IMR-90 (cell line): ENCODE measurements at regions not wholly inside any gene's neighbourhood (a gene's known extent, or its start where the extent isn't known, plus 50 kb on each side); places are given as distances from the start of the nearest gene placed in this dataset.

Source experiments
- ATAC-seq: fragments of 200-7000 bp; cut with Tn5 transposase; 2 replicates; pipeline ENCODE4 v1.9.1; 2020; ENCODE audit warnings: low read depth, mild to moderate bottlenecking, moderate library complexity
- BruUV-seq: library from RNA; stranded (reverse); fragments of 400-500 nt; replicated peaks from 2 replicates; lab custom pipeline; 2021; lab: Mats Ljungman, UMichigan
- CTCF ChIA-PET: fragments of 300-600 bp; formaldehyde crosslinking; extraction: SDS; loops from one replicate; lab custom pipeline; 2021; ENCODE audit warnings: antibody characterized with exemption; lab: Yijun Ruan, JAX
- POLR2A ChIA-PET: fragments of 300-600 bp; sonication (Branson Sonifier 250); formaldehyde crosslinking; loops from one replicate; lab custom pipeline; 2022; ENCODE audit warnings: antibody characterized with exemption; ENCODE audit not compliant: unreplicated experiment; lab: Charles Lee
- DNase-seq: peaks from one replicate; pipeline ENCODE4 v3.0.0; 2013
- H2AFZ ChIP-seq: replicated peaks from 2 replicates; pipeline ENCODE3; 2013; ENCODE audit warnings: low read length, mild to moderate bottlenecking; ENCODE audit not compliant: poor library complexity
- H2AK5ac ChIP-seq: 2 replicates; pipeline ENCODE4 v1.6.1; 2013; ENCODE audit warnings: low read depth, low read length, inconsistent platforms
- H2AK9ac ChIP-seq: replicated peaks from 2 replicates; pipeline ENCODE3; 2013; ENCODE audit warnings: mild to moderate bottlenecking, low read depth, low read length, moderate library complexity; ENCODE audit not compliant: poor library complexity
- H2BK120ac ChIP-seq: 2 replicates; pipeline ENCODE4 v1.6.1; 2013; ENCODE audit warnings: low read depth, low read length, inconsistent platforms
- H2BK15ac ChIP-seq: 3 replicates; pipeline ENCODE4 v1.6.1; 2013; ENCODE audit warnings: low read depth, low read length, inconsistent platforms
- H2BK20ac ChIP-seq: 2 replicates; pipeline ENCODE4 v1.6.1; 2013; ENCODE audit warnings: low read depth, mild to moderate bottlenecking, inconsistent platforms, low read length, moderate library complexity
- H2BK5ac ChIP-seq: 2 replicates; pipeline ENCODE4 v1.6.1; 2013; ENCODE audit warnings: mild to moderate bottlenecking, low read depth, low read length, inconsistent platforms; ENCODE audit not compliant: poor library complexity, severe bottlenecking
- H3K14ac ChIP-seq: replicated peaks from 2 replicates; pipeline ENCODE4 v1.6.1; 2013; ENCODE audit warnings: low read depth, low read length, inconsistent platforms
- H3K18ac ChIP-seq: 2 replicates; pipeline ENCODE4 v1.6.1; 2013; ENCODE audit warnings: low read depth, low read length, control low read depth
- H3K23ac ChIP-seq: 2 replicates; pipeline ENCODE4 v1.6.1; 2013; ENCODE audit warnings: low read depth, low read length, inconsistent platforms
- H3K27ac ChIP-seq: 2 replicates; pipeline ENCODE4 v1.5.1; 2013; ENCODE audit warnings: mild to moderate bottlenecking, control low read depth, low read length; ENCODE audit not compliant: insufficient read depth
- H3K27me3 ChIP-seq: 2 replicates; pipeline ENCODE4 v1.6.1; 2013; ENCODE audit warnings: low read length; ENCODE audit not compliant: control insufficient read depth, insufficient read depth
- H3K36me3 ChIP-seq: 2 replicates; pipeline ENCODE4 v1.6.1; 2013; ENCODE audit warnings: low read length, mixed read lengths; ENCODE audit not compliant: control insufficient read depth, insufficient read depth
- H3K4ac ChIP-seq: 2 replicates; pipeline ENCODE4 v1.6.1; 2013; ENCODE audit warnings: low read depth, low read length, inconsistent platforms
- H3K4me1 ChIP-seq: 2 replicates; pipeline ENCODE4 v1.6.1; 2013; ENCODE audit warnings: low read length, mixed read lengths; ENCODE audit not compliant: control insufficient read depth, insufficient read depth
- H3K4me2 ChIP-seq: 2 replicates; pipeline ENCODE4 v1.6.1; 2013; ENCODE audit warnings: low read depth, mild to moderate bottlenecking, control low read depth, low read length, moderate library complexity
- H3K4me3 ChIP-seq: 2 replicates; pipeline ENCODE4 v1.5.1; 2013; ENCODE audit warnings: low read depth, mild to moderate bottlenecking, control low read depth, low read length, moderate library complexity; ENCODE audit not compliant: insufficient read depth
- H3K56ac ChIP-seq: 2 replicates; pipeline ENCODE4 v1.6.1; 2013; ENCODE audit warnings: low read length, inconsistent platforms; ENCODE audit not compliant: insufficient read depth; ENCODE audit errors: extremely low read depth
- H3K79me1 ChIP-seq, 2 experiments: 2 replicates each; pipeline ENCODE4 v1.6.1; 2013; ENCODE audit warnings: low read length in 2 of 2, inconsistent platforms in 1 of 2, low read depth in 1 of 2
- H3K9ac ChIP-seq: 2 replicates; pipeline ENCODE4 v1.6.1; 2013; ENCODE audit warnings: low read depth, low read length, control low read depth
- H3K9me1 ChIP-seq: 2 replicates; pipeline ENCODE4 v1.6.1; 2013; ENCODE audit warnings: low read length, inconsistent platforms; ENCODE audit not compliant: insufficient read depth
- H3K9me3 ChIP-seq: 2 replicates; pipeline ENCODE4 v1.6.1; 2013; ENCODE audit warnings: low read length; ENCODE audit not compliant: control insufficient read depth, insufficient read depth
- H4K20me1 ChIP-seq: 2 replicates; pipeline ENCODE4 v1.6.1; 2013; ENCODE audit warnings: low read length, inconsistent platforms; ENCODE audit not compliant: insufficient read depth
- H4K5ac ChIP-seq: 2 replicates; pipeline ENCODE4 v1.6.1; 2013; ENCODE audit warnings: mild to moderate bottlenecking, low read depth, low read length, control low read depth
- H4K8ac ChIP-seq, 2 experiments: 2 replicates each; pipeline ENCODE4 v1.6.1; 2013; ENCODE audit warnings: low read depth in 2 of 2, low read length in 2 of 2, control low read depth in 1 of 2, inconsistent platforms in 1 of 2
- H4K91ac ChIP-seq: 2 replicates; pipeline ENCODE4 v1.6.1; 2013; ENCODE audit warnings: low read depth, low read length, inconsistent platforms; ENCODE audit not compliant: insufficient read depth
- BHLHE40 ChIP-seq: fragments of 150-350 bp; IDR thresholded peaks from 2 replicates; pipeline ENCODE4 v1.6.1; 2016; ENCODE audit warnings: mild to moderate bottlenecking, low read depth, low read length
- CEBPB ChIP-seq: IDR thresholded peaks from 2 replicates; pipeline ENCODE4 v1.6.1; 2012; ENCODE audit warnings: low read depth, low read length, improper control_type of control experiment
- CHD1 ChIP-seq: IDR thresholded peaks from 2 replicates; pipeline ENCODE4 v1.6.1; 2012; ENCODE audit warnings: low read depth, low read length, improper control_type of control experiment
- FOS ChIP-seq: fragments of 150-350 bp; IDR thresholded peaks from 2 replicates; pipeline ENCODE4 v1.6.1; 2016; ENCODE audit warnings: low read depth, low read length
- MAFK ChIP-seq: IDR thresholded peaks from 2 replicates; pipeline ENCODE4 v1.6.1; 2012; ENCODE audit warnings: low read depth, low read length, improper control_type of control experiment
- MAZ ChIP-seq: IDR thresholded peaks from 2 replicates; pipeline ENCODE4 v1.6.1; 2012; ENCODE audit warnings: low read depth, mild to moderate bottlenecking, low read length, improper control_type of control experiment, moderate library complexity, borderline replicate concordance
- MXI1 ChIP-seq: IDR thresholded peaks from 2 replicates; pipeline ENCODE4 v1.6.1; 2012; ENCODE audit warnings: low read depth, mild to moderate bottlenecking, low read length, moderate library complexity, borderline replicate concordance
- NFE2L2 ChIP-seq: fragments of 150-350 bp; IDR thresholded peaks from 2 replicates; pipeline ENCODE4 v1.6.1; 2016; ENCODE audit warnings: low read depth, mild to moderate bottlenecking, low read length
- POLR2A ChIP-seq: IDR thresholded peaks from 2 replicates; pipeline ENCODE4 v1.6.1; 2012; ENCODE audit warnings: mild to moderate bottlenecking, low read depth, low read length
- RAD21 ChIP-seq: IDR thresholded peaks from 2 replicates; pipeline ENCODE4 v1.6.1; 2012; ENCODE audit warnings: low read length, improper control_type of control experiment
- RCOR1 ChIP-seq: IDR thresholded peaks from 2 replicates; pipeline ENCODE4 v1.6.1; 2012; ENCODE audit warnings: mild to moderate bottlenecking, low read length, improper control_type of control experiment; ENCODE audit not compliant: insufficient replicate concordance
- RFX5 ChIP-seq: IDR thresholded peaks from 2 replicates; pipeline ENCODE4 v1.8.0; 2012; ENCODE audit warnings: low read depth, mild to moderate bottlenecking, low read length, moderate library complexity
- SMC3 ChIP-seq: fragments of 150-350 bp; IDR thresholded peaks from 2 replicates; pipeline ENCODE4 v1.6.1; 2016; ENCODE audit warnings: low read depth, mild to moderate bottlenecking, antibody characterized with exemption, low read length, moderate library complexity
- USF2 ChIP-seq: fragments of 150-350 bp; IDR thresholded peaks from 2 replicates; pipeline ENCODE4 v1.6.1; 2017; ENCODE audit warnings: mild to moderate bottlenecking, antibody characterized with exemption, low read length, low read depth
- dilution Hi-C: fragments of 300-500 bp; cut with HindIII; formaldehyde crosslinking; loops from one replicate; pipeline ENCODE4 v1.14.3; 2018; ENCODE audit warnings: low sequenced_read_pairs; ENCODE audit not compliant: unreplicated experiment
- in situ Hi-C: fragments of 300-500 bp; cut with MboI; formaldehyde crosslinking; loops from 3 replicates; pipeline ENCODE4 v1.14.3; 2019; ENCODE audit warnings: low sequenced_read_pairs, inconsistent platforms, mixed read lengths
- intact Hi-C: fragments of 100-400 bp; cut with micrococcal nuclease; formaldehyde crosslinking; loops from 2 replicates; pipeline ENCODE4 v1.10.0; 2022
- TF ChIP-seq, protein P1 (sequence below): conservative IDR thresholded peaks from 2 replicates; pipeline ENCODE4 v1.5.1; 2012; ENCODE audit warnings: mild to moderate bottlenecking, low read depth, low read length, improper control_type of control experiment
- TF ChIP-seq, protein P2 (sequence below): fragments of 150-350 bp; IDR thresholded peaks from 2 replicates; pipeline ENCODE4 v1.6.1; 2016; ENCODE audit warnings: low read depth, mild to moderate bottlenecking, low read length, moderate library complexity, borderline replicate concordance

GRCh38 chr18:51251625-51252024, 54.1 kb upstream of the MEX3C start:
- Histone ChIP-seq H2AK5ac (no peak overlapping the region), H2BK15ac (no peak overlapping the region), H2BK20ac (no peak overlapping the region), H3K4me1 (no peaks in the 10 kb centered on the region), H2BK5ac (no peak overlapping the region), H3K9ac (no peak overlapping the region), H3K56ac (no peak overlapping the region), H4K20me1 (no peaks in the 10 kb centered on the region), H2AFZ (no peak overlapping the region), H4K5ac (no peak overlapping the region), H3K9me3 (no peaks in the 10 kb centered on the region), H4K8ac (no peak overlapping the region), H3K79me1 (no peaks in the 10 kb centered on the region), H2BK120ac (no peak overlapping the region), H3K36me3 (no peaks in the 10 kb centered on the region), H3K4me3 (no peak overlapping the region), H2AK9ac (no peak overlapping the region), H3K18ac (no peak overlapping the region), H3K4me2 (no peak overlapping the region), H3K14ac (no peak overlapping the region), H3K9me1 (no peaks in the 10 kb centered on the region), H3K27ac (no peak overlapping the region), H4K91ac (no peak overlapping the region), H3K4ac (no peak overlapping the region), H3K23ac (no peak overlapping the region), H3K27me3 (no peaks in the 10 kb centered on the region)
- POLR2A ChIA-PET: no interaction called here
- CTCF ChIA-PET: no interaction called here
- TF ChIP-seq MAZ: no peak
- TF ChIP-seq NFE2L2: no peak
- TF ChIP-seq FOS: no peak
- no peak for TF ChIP-seq CEBPB
- TF ChIP-seq, protein P1, sequence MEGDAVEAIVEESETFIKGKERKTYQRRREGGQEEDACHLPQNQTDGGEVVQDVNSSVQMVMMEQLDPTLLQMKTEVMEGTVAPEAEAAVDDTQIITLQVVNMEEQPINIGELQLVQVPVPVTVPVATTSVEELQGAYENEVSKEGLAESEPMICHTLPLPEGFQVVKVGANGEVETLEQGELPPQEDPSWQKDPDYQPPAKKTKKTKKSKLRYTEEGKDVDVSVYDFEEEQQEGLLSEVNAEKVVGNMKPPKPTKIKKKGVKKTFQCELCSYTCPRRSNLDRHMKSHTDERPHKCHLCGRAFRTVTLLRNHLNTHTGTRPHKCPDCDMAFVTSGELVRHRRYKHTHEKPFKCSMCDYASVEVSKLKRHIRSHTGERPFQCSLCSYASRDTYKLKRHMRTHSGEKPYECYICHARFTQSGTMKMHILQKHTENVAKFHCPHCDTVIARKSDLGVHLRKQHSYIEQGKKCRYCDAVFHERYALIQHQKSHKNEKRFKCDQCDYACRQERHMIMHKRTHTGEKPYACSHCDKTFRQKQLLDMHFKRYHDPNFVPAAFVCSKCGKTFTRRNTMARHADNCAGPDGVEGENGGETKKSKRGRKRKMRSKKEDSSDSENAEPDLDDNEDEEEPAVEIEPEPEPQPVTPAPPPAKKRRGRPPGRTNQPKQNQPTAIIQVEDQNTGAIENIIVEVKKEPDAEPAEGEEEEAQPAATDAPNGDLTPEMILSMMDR: no peak
- no peak for TF ChIP-seq POLR2A
- no peak for TF ChIP-seq RFX5
- no peak for TF ChIP-seq RAD21
- TF ChIP-seq, protein P2, sequence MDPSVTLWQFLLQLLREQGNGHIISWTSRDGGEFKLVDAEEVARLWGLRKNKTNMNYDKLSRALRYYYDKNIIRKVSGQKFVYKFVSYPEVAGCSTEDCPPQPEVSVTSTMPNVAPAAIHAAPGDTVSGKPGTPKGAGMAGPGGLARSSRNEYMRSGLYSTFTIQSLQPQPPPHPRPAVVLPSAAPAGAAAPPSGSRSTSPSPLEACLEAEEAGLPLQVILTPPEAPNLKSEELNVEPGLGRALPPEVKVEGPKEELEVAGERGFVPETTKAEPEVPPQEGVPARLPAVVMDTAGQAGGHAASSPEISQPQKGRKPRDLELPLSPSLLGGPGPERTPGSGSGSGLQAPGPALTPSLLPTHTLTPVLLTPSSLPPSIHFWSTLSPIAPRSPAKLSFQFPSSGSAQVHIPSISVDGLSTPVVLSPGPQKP: no peak
- TF ChIP-seq SMC3: no peak
- no peak for TF ChIP-seq BHLHE40
- no peak for TF ChIP-seq RCOR1
- TF ChIP-seq MAFK: no peak
- no peak for TF ChIP-seq MXI1
- TF ChIP-seq CHD1: no peak
- no peak for TF ChIP-seq USF2
- BruUV-seq: no TSS peak
- in situ Hi-C loops: no loop called here
- no peak for ATAC-seq
- dilution Hi-C loops: no loop called here
- DNase-seq: no peak
- intact Hi-C loops: no loop called here
